ENCODE measurements at regions not wholly inside any gene's neighbourhood (a gene's known extent, or its start where the extent isn't known, plus 50 kb on each side); places are given as distances from the start of the nearest gene placed in this dataset.

- no peak overlapping the region for H2AFZ ChIP-seq (ENCODE audit: control insufficient read depth, low read length)
- no peaks in the 10 kb centered on the region for H3K4me1 ChIP-seq (ENCODE audit: control insufficient read depth, extremely low read depth, insufficient read depth, low read length)
- H3K9ac ChIP-seq (ENCODE audit: control insufficient read depth, extremely low read depth, insufficient read depth, low read length): no peak overlapping the region
- H4K20me1 ChIP-seq (ENCODE audit: control insufficient read depth, extremely low read depth, insufficient read depth, low read length): no peaks in the 10 kb centered on the region
- TF ChIP-seq EZH2 (IDR thresholded peaks at IDR 0.05; ENCODE audit: low read length): no peak
- no peak for TF ChIP-seq CTCF (optimal IDR thresholded peaks at IDR 0.05 in 1 of 3, IDR thresholded peaks at IDR 0.05 in 1 of 3, conservative IDR thresholded peaks at IDR 0.05 in 1 of 3; ENCODE audit: extremely low read depth in 1 of 3, insufficient read depth in 2 of 3, low read length in 3 of 3)
- peaks cover 2% of the 10 kb centered on the region for H3K9me3 ChIP-seq (ENCODE audit: control insufficient read depth, low read depth, low read length)
- H3K27me3 ChIP-seq (ENCODE audit: control insufficient read depth, extremely low read depth, insufficient read depth, low read length): no peaks in the 10 kb centered on the region
- no peak overlapping the region for H3K4me3 ChIP-seq (ENCODE audit: control insufficient read depth in 2 of 3, extremely low read depth in 1 of 3, insufficient read depth in 2 of 3, low read depth in 1 of 3, low read length in 3 of 3)
- H3K4me2 ChIP-seq (ENCODE audit: control insufficient read depth, extremely low read depth, insufficient read depth, low read depth, low read length): no peak overlapping the region
- H3K79me2 ChIP-seq (ENCODE audit: control insufficient read depth, insufficient read depth, low read length): no peaks in the 10 kb centered on the region
- FAIRE-seq: no peak
- no peaks in the 10 kb centered on the region for H3K36me3 ChIP-seq (ENCODE audit: control insufficient read depth in 2 of 2, extremely low read depth in 1 of 2, insufficient read depth in 2 of 2, low read length in 2 of 2)
- dilution Hi-C loops (cut with MboI; ENCODE audit: extremely low pct_ligation_motif_present, low sequenced_read_pairs): no loop called here
- H3K27ac ChIP-seq (ENCODE audit: control insufficient read depth, insufficient read depth, low read length): no peak overlapping the region
- no peak for DNase-seq (ENCODE audit: low read depth, low spot score)
- H3K9me1 ChIP-seq (ENCODE audit: control insufficient read depth, extremely low read depth, insufficient read depth, low read length): no peaks in the 10 kb centered on the region
Measured at GRCh38 chr12:131218923-131219669, 265.4 kb downstream of the ADGRD1 start.

GRCh38 chr12:131219670-131220330 lies 266.1 kb downstream of the ADGRD1 start:
- FAIRE-seq: no peak
- Histone ChIP-seq H3K4me2 (ENCODE audit: control insufficient read depth, extremely low read depth, insufficient read depth, low read depth, low read length) (no peak overlapping the region), H3K4me3 (ENCODE audit: control insufficient read depth in 2 of 3, extremely low read depth in 1 of 3, insufficient read depth in 2 of 3, low read depth in 1 of 3, low read length in 3 of 3) (no peak overlapping the region), H3K9me1 (ENCODE audit: control insufficient read depth, extremely low read depth, insufficient read depth, low read length) (no peaks in the 10 kb centered on the region), H3K9ac (ENCODE audit: control insufficient read depth, extremely low read depth, insufficient read depth, low read length) (no peak overlapping the region), H3K36me3 (ENCODE audit: control insufficient read depth in 2 of 2, extremely low read depth in 1 of 2, insufficient read depth in 2 of 2, low read length in 2 of 2) (no peaks in the 10 kb centered on the region), H3K27me3 (ENCODE audit: control insufficient read depth, extremely low read depth, insufficient read depth, low read length) (no peaks in the 10 kb centered on the region), H4K20me1 (ENCODE audit: control insufficient read depth, extremely low read depth, insufficient read depth, low read length) (no peaks in the 10 kb centered on the region), H2AFZ (ENCODE audit: control insufficient read depth, low read length) (no peak overlapping the region), H3K79me2 (ENCODE audit: control insufficient read depth, insufficient read depth, low read length) (no peaks in the 10 kb centered on the region), H3K27ac (ENCODE audit: control insufficient read depth, insufficient read depth, low read length) (no peak overlapping the region), H3K9me3 (ENCODE audit: control insufficient read depth, low read depth, low read length) (peaks cover 2% of the 10 kb centered on the region), H3K4me1 (ENCODE audit: control insufficient read depth, extremely low read depth, insufficient read depth, low read length) (no peaks in the 10 kb centered on the region)
- no peak for DNase-seq (ENCODE audit: low read depth, low spot score)
- dilution Hi-C loops (cut with MboI; ENCODE audit: extremely low pct_ligation_motif_present, low sequenced_read_pairs): no loop called here
- TF ChIP-seq CTCF (optimal IDR thresholded peaks at IDR 0.05 in 1 of 3, IDR thresholded peaks at IDR 0.05 in 1 of 3, conservative IDR thresholded peaks at IDR 0.05 in 1 of 3; ENCODE audit: extremely low read depth in 1 of 3, insufficient read depth in 2 of 3, low read length in 3 of 3) (no peak), EZH2 (IDR thresholded peaks at IDR 0.05; ENCODE audit: low read length) (no peak)

Measured in keratinocyte (primary cell).